ENCODE measurements at regions not wholly inside any gene's neighbourhood (a gene's known extent, or its start where the extent isn't known, plus 50 kb on each side); places are given as distances from the start of the nearest gene placed in this dataset.

DNA sequence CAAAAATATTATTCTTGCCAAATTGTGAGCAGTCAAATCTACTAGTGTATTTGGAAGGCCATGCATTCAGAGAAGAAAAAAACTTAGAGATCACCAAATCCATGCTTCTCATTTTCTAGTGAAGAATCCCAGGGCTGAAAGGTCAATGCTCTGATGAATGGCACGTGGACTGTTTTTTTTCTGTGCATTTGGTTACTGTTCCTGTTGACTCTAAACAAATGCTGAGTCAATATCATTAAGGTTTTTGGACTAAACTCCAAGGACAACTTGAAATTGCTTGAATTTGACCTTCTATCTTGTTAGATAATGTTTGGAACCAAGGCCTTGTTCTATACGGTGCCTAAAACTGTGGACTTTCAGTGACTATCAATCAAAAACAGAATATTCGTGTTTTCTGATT is 142.2 kb downstream of the OSTF1 start:
- H3K27ac ChIP-seq, result peak overlapping the region; percentile 75
- H3K79me2 ChIP-seq, result no peaks in the 10 kb centered on the region
- H2AFZ ChIP-seq, result no peak overlapping the region
- no peaks in the 10 kb centered on the region for H4K20me1 ChIP-seq (ENCODE audit: insufficient read depth, poor library complexity, severe bottlenecking)
- H3K9me2 ChIP-seq (replicated peaks; ENCODE audit: insufficient read depth), result no peaks in the 10 kb centered on the region
- TF ChIP-seq EZH2phosphoT487 (IDR thresholded peaks at IDR 0.05; ENCODE audit: low read depth, severe bottlenecking, unreplicated experiment) (no peak), EZH2 (IDR thresholded peaks at IDR 0.05; ENCODE audit: borderline replicate concordance) (no peak)
- TF ChIP-seq, protein P1, sequence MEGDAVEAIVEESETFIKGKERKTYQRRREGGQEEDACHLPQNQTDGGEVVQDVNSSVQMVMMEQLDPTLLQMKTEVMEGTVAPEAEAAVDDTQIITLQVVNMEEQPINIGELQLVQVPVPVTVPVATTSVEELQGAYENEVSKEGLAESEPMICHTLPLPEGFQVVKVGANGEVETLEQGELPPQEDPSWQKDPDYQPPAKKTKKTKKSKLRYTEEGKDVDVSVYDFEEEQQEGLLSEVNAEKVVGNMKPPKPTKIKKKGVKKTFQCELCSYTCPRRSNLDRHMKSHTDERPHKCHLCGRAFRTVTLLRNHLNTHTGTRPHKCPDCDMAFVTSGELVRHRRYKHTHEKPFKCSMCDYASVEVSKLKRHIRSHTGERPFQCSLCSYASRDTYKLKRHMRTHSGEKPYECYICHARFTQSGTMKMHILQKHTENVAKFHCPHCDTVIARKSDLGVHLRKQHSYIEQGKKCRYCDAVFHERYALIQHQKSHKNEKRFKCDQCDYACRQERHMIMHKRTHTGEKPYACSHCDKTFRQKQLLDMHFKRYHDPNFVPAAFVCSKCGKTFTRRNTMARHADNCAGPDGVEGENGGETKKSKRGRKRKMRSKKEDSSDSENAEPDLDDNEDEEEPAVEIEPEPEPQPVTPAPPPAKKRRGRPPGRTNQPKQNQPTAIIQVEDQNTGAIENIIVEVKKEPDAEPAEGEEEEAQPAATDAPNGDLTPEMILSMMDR (IDR thresholded peaks at IDR 0.05; ENCODE audit: poor library complexity), result no peak
- no peak overlapping the region for H3K4me3 ChIP-seq
- no peaks in the 10 kb centered on the region for H3K9me3 ChIP-seq (ENCODE audit: low read depth)
- H3K27me3 ChIP-seq, result no peaks in the 10 kb centered on the region
- no peak overlapping the region for H3K4me2 ChIP-seq
- H3K4me1 ChIP-seq (ENCODE audit: insufficient read depth), result peaks cover 12% of the 10 kb centered on the region
- no peak for DNase-seq (ENCODE audit: low spot score)
- WGBS (ENCODE audit: low lambda C conversion rate, missing lambda C conversion rate), result 69% methylated on average over 3 of the region's 3 CpGs
- no peaks in the 10 kb centered on the region for H3K36me3 ChIP-seq (replicated peaks; ENCODE audit: insufficient read depth, low read depth)

DNA sequence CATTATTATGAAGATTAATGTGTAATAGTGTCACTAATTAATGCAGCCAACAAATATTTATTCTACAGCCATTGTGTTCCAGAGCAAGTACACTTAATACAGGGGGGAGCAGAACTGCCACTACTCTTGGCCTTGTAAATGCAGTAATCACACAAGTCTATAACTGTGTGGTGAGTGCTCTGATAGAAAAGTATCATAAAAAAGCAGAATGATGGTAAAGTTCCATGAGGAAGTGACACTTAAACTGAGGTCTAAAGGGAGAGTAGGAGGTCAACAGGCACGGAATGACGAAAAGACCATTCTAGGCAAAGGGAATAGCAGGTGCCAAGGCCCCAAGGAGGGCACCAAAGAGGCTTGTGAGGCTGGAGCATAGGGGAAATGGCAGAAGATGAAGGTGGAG is 142.9 kb downstream of the OSTF1 start:
- Histone ChIP-seq H3K36me3 (replicated peaks; ENCODE audit: insufficient read depth, low read depth) (no peaks in the 10 kb centered on the region), H3K4me3 (no peak overlapping the region), H3K27me3 (no peaks in the 10 kb centered on the region), H4K20me1 (ENCODE audit: insufficient read depth, poor library complexity, severe bottlenecking) (no peaks in the 10 kb centered on the region), H3K27ac (no peak overlapping the region), H3K79me2 (no peaks in the 10 kb centered on the region), H3K4me1 (ENCODE audit: insufficient read depth) (peaks cover 12% of the 10 kb centered on the region), H3K9me2 (replicated peaks; ENCODE audit: insufficient read depth) (no peaks in the 10 kb centered on the region), H2AFZ (no peak overlapping the region), H3K4me2 (no peak overlapping the region), H3K9me3 (ENCODE audit: low read depth) (no peaks in the 10 kb centered on the region)
- WGBS (ENCODE audit: low lambda C conversion rate, missing lambda C conversion rate), result 94% methylated on average over 2 of the region's 2 CpGs
- no peak for DNase-seq (ENCODE audit: low spot score)
- TF ChIP-seq EZH2phosphoT487 (IDR thresholded peaks at IDR 0.05; ENCODE audit: low read depth, severe bottlenecking, unreplicated experiment) (no peak), EZH2 (IDR thresholded peaks at IDR 0.05; ENCODE audit: borderline replicate concordance) (no peak)
- TF ChIP-seq, protein P1 (IDR thresholded peaks at IDR 0.05; ENCODE audit: poor library complexity), result no peak

DNA sequence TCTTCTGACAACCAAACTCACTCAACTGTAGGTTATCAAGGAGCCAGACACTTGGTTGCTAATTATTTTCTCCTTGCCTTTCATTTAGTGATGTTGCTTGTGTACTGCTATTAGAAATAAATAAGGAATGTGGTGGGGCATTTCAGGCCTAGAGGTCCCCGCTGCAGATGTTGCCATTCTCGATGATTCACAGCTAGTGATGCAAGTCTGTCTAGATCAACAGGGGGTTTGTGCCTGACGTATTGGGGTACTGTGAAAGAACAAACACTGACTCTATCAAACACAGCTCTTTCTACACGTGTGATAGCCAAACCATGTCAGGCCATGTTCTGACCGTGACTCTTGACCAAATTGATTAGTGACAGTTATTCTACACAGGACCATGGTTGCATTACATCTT is 144.7 kb downstream of the OSTF1 start:
- Histone ChIP-seq H3K27ac (no peak overlapping the region), H3K4me2 (no peak overlapping the region), H2AFZ (no peak overlapping the region), H3K9me2 (replicated peaks; ENCODE audit: insufficient read depth) (no peaks in the 10 kb centered on the region), H3K4me3 (no peak overlapping the region), H3K4me1 (ENCODE audit: insufficient read depth) (peaks cover 12% of the 10 kb centered on the region), H3K36me3 (replicated peaks; ENCODE audit: insufficient read depth, low read depth) (no peaks in the 10 kb centered on the region), H3K27me3 (no peaks in the 10 kb centered on the region), H4K20me1 (ENCODE audit: insufficient read depth, poor library complexity, severe bottlenecking) (no peaks in the 10 kb centered on the region), H3K9me3 (ENCODE audit: low read depth) (no peaks in the 10 kb centered on the region), H3K79me2 (no peaks in the 10 kb centered on the region)
- DNase-seq (ENCODE audit: low spot score), result no peak
- TF ChIP-seq EZH2phosphoT487 (IDR thresholded peaks at IDR 0.05; ENCODE audit: low read depth, severe bottlenecking, unreplicated experiment), result no peak
- TF ChIP-seq EZH2 (IDR thresholded peaks at IDR 0.05; ENCODE audit: borderline replicate concordance), result no peak
- TF ChIP-seq, protein P1 (IDR thresholded peaks at IDR 0.05; ENCODE audit: poor library complexity), result no peak
- 88% methylated on average over 5 of the region's 5 CpGs for WGBS (ENCODE audit: low lambda C conversion rate, missing lambda C conversion rate)

DNA sequence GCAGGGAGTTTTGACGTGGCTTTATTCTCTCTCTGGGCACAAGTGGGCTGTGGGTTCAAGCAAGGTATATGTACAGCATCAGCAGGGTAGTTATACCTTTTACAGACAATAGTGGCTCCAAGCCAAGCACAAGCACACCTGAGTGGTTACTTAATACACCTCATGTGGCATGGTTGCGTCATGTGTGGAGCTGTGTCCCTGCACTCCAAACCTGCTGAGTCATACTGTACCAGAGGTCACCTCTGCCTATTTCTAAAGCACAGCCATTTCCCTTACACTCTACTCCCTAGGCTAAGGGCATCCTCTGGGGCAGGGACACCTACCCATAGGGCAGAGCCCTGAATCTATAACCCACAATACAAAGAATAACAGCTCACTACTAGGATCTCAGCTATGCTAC is 147.3 kb downstream of the OSTF1 start:
- no peaks in the 10 kb centered on the region for H3K27me3 ChIP-seq
- H3K4me2 ChIP-seq, result no peak overlapping the region
- no peak overlapping the region for H3K4me3 ChIP-seq
- WGBS (ENCODE audit: low lambda C conversion rate, missing lambda C conversion rate), result 86% methylated on average over 2 of the region's 2 CpGs
- no peaks in the 10 kb centered on the region for H3K36me3 ChIP-seq (replicated peaks; ENCODE audit: insufficient read depth, low read depth)
- H2AFZ ChIP-seq, result no peak overlapping the region
- no peak for TF ChIP-seq EZH2phosphoT487 (IDR thresholded peaks at IDR 0.05; ENCODE audit: low read depth, severe bottlenecking, unreplicated experiment)
- TF ChIP-seq, protein P1 (IDR thresholded peaks at IDR 0.05; ENCODE audit: poor library complexity), result no peak
- no peak for TF ChIP-seq EZH2 (IDR thresholded peaks at IDR 0.05; ENCODE audit: borderline replicate concordance)
- no peaks in the 10 kb centered on the region for H3K79me2 ChIP-seq
- H4K20me1 ChIP-seq (ENCODE audit: insufficient read depth, poor library complexity, severe bottlenecking), result no peaks in the 10 kb centered on the region
- H3K4me1 ChIP-seq (ENCODE audit: insufficient read depth), result no peaks in the 10 kb centered on the region
- peak; percentile 67 for DNase-seq (ENCODE audit: low spot score)
- no peaks in the 10 kb centered on the region for H3K9me3 ChIP-seq (ENCODE audit: low read depth)
- no peak overlapping the region for H3K27ac ChIP-seq
- no peaks in the 10 kb centered on the region for H3K9me2 ChIP-seq (replicated peaks; ENCODE audit: insufficient read depth)

All from hepatocyte (in vitro differentiated cells).